Hepatocyte (in vitro differentiated cells): ENCODE measurements at regions not wholly inside any gene's neighbourhood (a gene's known extent, or its start where the extent isn't known, plus 50 kb on each side); places are given as distances from the start of the nearest gene placed in this dataset.

Experiments used
- DNase-seq: peaks from one replicate; pipeline ENCODE4 v3.0.0-alpha.2; 2016; ENCODE audit warnings: low spot score
- H2AFZ ChIP-seq: fragments of 200-600 bp; sonication (generic); 2 replicates; pipeline ENCODE4 v1.6.0; 2016; ENCODE audit warnings: antibody characterized with exemption, mild to moderate bottlenecking
- H3K27ac ChIP-seq: fragments of 200-600 bp; sonication (generic); 2 replicates; pipeline ENCODE4 v1.5.1; 2016; ENCODE audit warnings: mild to moderate bottlenecking
- H3K27me3 ChIP-seq: fragments of 200-600 bp; sonication (generic); 2 replicates; pipeline ENCODE4 v1.6.1; 2016
- H3K36me3 ChIP-seq: fragments of 200-600 bp; sonication (generic); replicated peaks from 2 replicates; pipeline ENCODE4 v1.5.1; 2016; ENCODE audit warnings: low read depth; ENCODE audit not compliant: insufficient read depth
- H3K4me1 ChIP-seq: fragments of 200-600 bp; sonication (generic); 2 replicates; pipeline ENCODE4 v1.5.1; 2016; ENCODE audit warnings: mild to moderate bottlenecking, moderate library complexity; ENCODE audit not compliant: insufficient read depth
- H3K4me2 ChIP-seq: fragments of 200-600 bp; sonication (generic); 2 replicates; pipeline ENCODE4 v1.6.0; 2016
- H3K4me3 ChIP-seq: fragments of 200-600 bp; sonication (generic); 2 replicates; pipeline ENCODE4 v1.5.1; 2016; ENCODE audit warnings: mild to moderate bottlenecking
- H3K79me2 ChIP-seq: fragments of 200-600 bp; sonication (generic); 2 replicates; pipeline ENCODE4 v1.6.0; 2017; ENCODE audit warnings: mild to moderate bottlenecking
- H3K9me2 ChIP-seq: fragments of 200-600 bp; sonication (generic); replicated peaks from 2 replicates; pipeline ENCODE4 v1.6.0; 2017; ENCODE audit warnings: mild to moderate bottlenecking; ENCODE audit not compliant: insufficient read depth
- H3K9me3 ChIP-seq: fragments of 200-600 bp; sonication (generic); 2 replicates; pipeline ENCODE4 v1.5.1; 2016; ENCODE audit warnings: low read depth, mild to moderate bottlenecking
- H4K20me1 ChIP-seq: fragments of 200-600 bp; sonication (generic); 2 replicates; pipeline ENCODE4 v1.6.0; 2016; ENCODE audit warnings: mild to moderate bottlenecking; ENCODE audit not compliant: insufficient read depth, poor library complexity, severe bottlenecking
- EZH2 ChIP-seq: fragments of 200-600 bp; sonication (generic); IDR thresholded peaks from 2 replicates; pipeline ENCODE4 v1.6.1; 2016; ENCODE audit warnings: antibody characterized with exemption, mild to moderate bottlenecking, borderline replicate concordance
- EZH2phosphoT487 ChIP-seq: fragments of 200-600 bp; sonication (generic); IDR thresholded peaks from one replicate; pipeline ENCODE4 v1.6.1; 2018; ENCODE audit warnings: antibody characterized with exemption, mild to moderate bottlenecking, low read depth, moderate library complexity; ENCODE audit not compliant: unreplicated experiment, severe bottlenecking
- WGBS: methylation state at CpG from one replicate; pipeline ENCODE4 v1.1.6; 2016; ENCODE audit warnings: low lambda C conversion rate; ENCODE audit errors: missing lambda C conversion rate; 5-methylcytosine and 5-hydroxymethylcytosine counted together
- TF ChIP-seq, protein P1 (sequence below): fragments of 200-600 bp; sonication (generic); IDR thresholded peaks from 2 replicates; pipeline ENCODE4 v1.5.1; 2016; ENCODE audit warnings: antibody characterized with exemption, mild to moderate bottlenecking; ENCODE audit not compliant: poor library complexity

- no peak for TF ChIP-seq EZH2phosphoT487
- TF ChIP-seq, protein P1, sequence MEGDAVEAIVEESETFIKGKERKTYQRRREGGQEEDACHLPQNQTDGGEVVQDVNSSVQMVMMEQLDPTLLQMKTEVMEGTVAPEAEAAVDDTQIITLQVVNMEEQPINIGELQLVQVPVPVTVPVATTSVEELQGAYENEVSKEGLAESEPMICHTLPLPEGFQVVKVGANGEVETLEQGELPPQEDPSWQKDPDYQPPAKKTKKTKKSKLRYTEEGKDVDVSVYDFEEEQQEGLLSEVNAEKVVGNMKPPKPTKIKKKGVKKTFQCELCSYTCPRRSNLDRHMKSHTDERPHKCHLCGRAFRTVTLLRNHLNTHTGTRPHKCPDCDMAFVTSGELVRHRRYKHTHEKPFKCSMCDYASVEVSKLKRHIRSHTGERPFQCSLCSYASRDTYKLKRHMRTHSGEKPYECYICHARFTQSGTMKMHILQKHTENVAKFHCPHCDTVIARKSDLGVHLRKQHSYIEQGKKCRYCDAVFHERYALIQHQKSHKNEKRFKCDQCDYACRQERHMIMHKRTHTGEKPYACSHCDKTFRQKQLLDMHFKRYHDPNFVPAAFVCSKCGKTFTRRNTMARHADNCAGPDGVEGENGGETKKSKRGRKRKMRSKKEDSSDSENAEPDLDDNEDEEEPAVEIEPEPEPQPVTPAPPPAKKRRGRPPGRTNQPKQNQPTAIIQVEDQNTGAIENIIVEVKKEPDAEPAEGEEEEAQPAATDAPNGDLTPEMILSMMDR = no peak
- TF ChIP-seq EZH2 = no peak
- no peaks in the 10 kb centered on the region for H3K36me3 ChIP-seq
- no peaks in the 10 kb centered on the region for H3K9me2 ChIP-seq
- no peak overlapping the region for H3K4me2 ChIP-seq
- 70% methylated on average over 3 of the region's 3 CpGs for WGBS
- no peaks in the 10 kb centered on the region for H3K4me1 ChIP-seq
- no peaks in the 10 kb centered on the region for H3K9me3 ChIP-seq
- H3K79me2 ChIP-seq = no peaks in the 10 kb centered on the region
- DNase-seq = no peak
- no peaks in the 10 kb centered on the region for H3K27me3 ChIP-seq
- no peak overlapping the region for H3K27ac ChIP-seq
- no peak overlapping the region for H2AFZ ChIP-seq
- H3K4me3 ChIP-seq = no peak overlapping the region
- H4K20me1 ChIP-seq = no peaks in the 10 kb centered on the region
Observed at GRCh38 chr10:3342771-3343170, 170.2 kb upstream of the PITRM1 start.

DNA sequence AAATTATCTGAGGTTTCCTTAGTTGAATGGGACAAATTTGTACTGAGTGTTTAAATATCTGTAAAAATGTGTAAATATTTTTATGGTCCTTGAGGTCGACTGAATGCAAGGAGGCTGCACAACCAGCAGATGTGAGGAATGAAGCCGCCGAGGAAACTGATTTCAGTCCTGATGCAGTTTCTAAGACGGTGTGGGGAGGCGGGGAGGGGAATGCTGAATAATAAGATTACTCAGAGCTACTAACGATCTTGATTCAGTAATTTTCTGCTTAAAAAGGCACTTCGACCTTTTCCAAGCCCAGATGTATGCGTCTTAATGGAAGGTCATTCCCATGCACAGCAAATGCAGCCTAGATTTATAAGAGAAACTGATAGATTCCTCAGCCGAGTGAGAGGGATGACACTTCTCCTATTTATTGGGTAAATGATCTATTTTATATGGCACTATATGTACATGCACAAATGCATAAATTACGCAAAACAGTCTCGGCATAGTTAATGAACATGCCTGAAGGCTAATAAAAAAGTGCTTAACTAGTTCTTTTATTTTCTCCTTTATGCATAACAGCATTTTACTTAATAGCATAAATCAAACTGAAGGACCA is 167.6 kb upstream of the PITRM1 start:
- 76% methylated on average over 11 of the region's 11 CpGs for WGBS
- no peaks in the 10 kb centered on the region for H3K9me2 ChIP-seq
- no peaks in the 10 kb centered on the region for H3K27me3 ChIP-seq
- no peak for TF ChIP-seq EZH2
- TF ChIP-seq EZH2phosphoT487 = no peak
- TF ChIP-seq, protein P1 = no peak
- no peaks in the 10 kb centered on the region for H4K20me1 ChIP-seq
- H3K4me2 ChIP-seq = no peak overlapping the region
- no peaks in the 10 kb centered on the region for H3K9me3 ChIP-seq
- no peak for DNase-seq
- H2AFZ ChIP-seq = no peak overlapping the region
- H3K79me2 ChIP-seq = no peaks in the 10 kb centered on the region
- H3K27ac ChIP-seq = no peak overlapping the region
- peaks cover 6% of the 10 kb centered on the region for H3K4me1 ChIP-seq
- no peak overlapping the region for H3K4me3 ChIP-seq
- H3K36me3 ChIP-seq = no peaks in the 10 kb centered on the region

GRCh38 chr10:3339531-3339950 is 167.0 kb upstream of the PITRM1 start:
- H4K20me1 ChIP-seq = no peaks in the 10 kb centered on the region
- H3K27ac ChIP-seq = no peak overlapping the region
- TF ChIP-seq EZH2 = no peak
- TF ChIP-seq, protein P1 = no peak
- TF ChIP-seq EZH2phosphoT487 = no peak
- H3K27me3 ChIP-seq = no peaks in the 10 kb centered on the region
- no peak overlapping the region for H2AFZ ChIP-seq
- WGBS = 78% methylated on average over 9 of the region's 9 CpGs
- no peaks in the 10 kb centered on the region for H3K9me2 ChIP-seq
- no peaks in the 10 kb centered on the region for H3K79me2 ChIP-seq
- H3K36me3 ChIP-seq = no peaks in the 10 kb centered on the region
- no peaks in the 10 kb centered on the region for H3K9me3 ChIP-seq
- no peak for DNase-seq
- H3K4me3 ChIP-seq = no peak overlapping the region
- peaks cover 10% of the 10 kb centered on the region for H3K4me1 ChIP-seq
- no peak overlapping the region for H3K4me2 ChIP-seq
